Gastroesophageal sphincter (tissue), 4 donors: ENCODE measurements at regions not wholly inside any gene's neighbourhood (a gene's known extent, or its start where the extent isn't known, plus 50 kb on each side); places are given as distances from the start of the nearest gene placed in this dataset.
A peak's percentile ranks its signal among the peaks of the same experiment; 100 is the strongest.

Source experiments
- ATAC-seq: fragments of 150-250 bp; one replicate; pipeline ENCODE4 v1.9.1; 2016; ENCODE audit warnings: mild to moderate bottlenecking, moderate library complexity
- H3K27ac ChIP-seq, 4 donors: fragments of 200-600 bp; sonication (generic) in 3 of 4; 1 replicate in 3 of 4; 2 replicates in 1 of 4; pipeline ENCODE4 v1.5.1; 2016 to 2019
- H3K27me3 ChIP-seq: fragments of 200-600 bp; sonication (generic); one replicate; pipeline ENCODE4 v1.5.1; 2019
- H3K36me3 ChIP-seq, 2 donors: fragments of 200-600 bp; sonication (generic); one replicate each; pipeline ENCODE4 v1.5.1; 2019; ENCODE audit warnings: control low read depth in 1 of 2
- H3K4me1 ChIP-seq, 3 donors: fragments of 200-600 bp; sonication (generic); 1 replicate in 2 of 3; 2 replicates in 1 of 3; pipeline ENCODE4 v1.5.1; 2016 to 2019; ENCODE audit warnings: control low read depth in 2 of 3
- H3K4me3 ChIP-seq, 2 donors: fragments of 200-600 bp; sonication (generic); one replicate each; pipeline ENCODE4 v1.5.1; 2019; ENCODE audit warnings: mild to moderate bottlenecking in 1 of 2, moderate library complexity in 1 of 2
- H3K9me3 ChIP-seq, 3 donors: fragments of 200-600 bp; sonication (generic); one replicate each; pipeline ENCODE4 v1.5.1; 2017 to 2019; ENCODE audit warnings: control low read depth in 2 of 3
- CTCF ChIP-seq, 4 experiments: fragments of 200-600 bp in 2 of 4; fragments of 450-650 bp in 2 of 4; sonication (generic) in 1 of 4; IDR thresholded peaks; one replicate each; pipeline ENCODE4 v1.5.1; 2017 to 2019; ENCODE audit warnings: antibody characterized with exemption in 4 of 4, mild to moderate bottlenecking in 2 of 4, moderate library complexity in 2 of 4
- EP300 ChIP-seq: sonication (generic); formaldehyde crosslinking; IDR thresholded peaks from one replicate; pipeline ENCODE4 v1.6.1; 2017; ENCODE audit warnings: antibody characterized with exemption, mild to moderate bottlenecking
- POLR2A ChIP-seq, 2 donors: fragments of 450-650 bp; IDR thresholded peaks; one replicate each; pipeline ENCODE4 v1.6.1; 2017; ENCODE audit warnings: antibody characterized with exemption in 2 of 2, mild to moderate bottlenecking in 2 of 2, moderate library complexity in 1 of 2
- POLR2AphosphoS5 ChIP-seq: sonication (generic); formaldehyde crosslinking; IDR thresholded peaks from one replicate; pipeline ENCODE4 v1.6.1; 2017; ENCODE audit warnings: antibody characterized with exemption
- WGBS, 2 donors: methylation state at CpG; one replicate each; pipeline ENCODE4 v1.1.5; 2018; ENCODE audit warnings: low coverage in 1 of 2; 5-methylcytosine and 5-hydroxymethylcytosine counted together

GRCh38 chr7:18096087-18096486 is 68.4 kb upstream of the PRPS1L1 start:
- Histone ChIP-seq H3K36me3 (no peaks in the 10 kb centered on the region), H3K27ac (no peak overlapping the region), H3K27me3 (no peaks in the 10 kb centered on the region), H3K4me1 (peaks cover 0 to 12% (median 0%) of the 10 kb centered on the region in 3 donors), H3K4me3 (no peak overlapping the region), H3K9me3 (peaks cover 0 to 16% (median 0%) of the 10 kb centered on the region in 3 donors)
- no peak for ATAC-seq
- TF ChIP-seq EP300, result no peak
- WGBS, 2 donors, result 62 to 77% methylated on average over 2 of the region's 2 CpGs

- TF ChIP-seq POLR2AphosphoS5 (peak; percentile 12), EP300 (no peak), CTCF (IDR thresholded peaks at IDR 0.05) (no peak), POLR2A (IDR thresholded peaks at IDR 0.05) (no peak)
- H3K27ac ChIP-seq, result peak overlapping the region; percentile 3 to 39 (median 16)
- 62 to 72% methylated on average over 2 of the region's 2 CpGs for WGBS, 2 donors
These were observed 74.9 kb upstream of the PRPS1L1 start for GRCh38 chr7:18102576-18102975.

GRCh38 chr7:18103436-18104218 is 76.0 kb upstream of the PRPS1L1 start:
- TF ChIP-seq POLR2A (IDR thresholded peaks at IDR 0.05) (no peak), POLR2AphosphoS5 (no peak), CTCF (IDR thresholded peaks at IDR 0.05) (no peak), EP300 (no peak)
- Histone ChIP-seq H3K36me3 (no peaks in the 10 kb centered on the region), H3K4me3 (no peak overlapping the region), H3K27me3 (no peaks in the 10 kb centered on the region), H3K4me1 (peaks cover 0 to 6% (median 4%) of the 10 kb centered on the region in 3 donors), H3K9me3 (peaks cover 0 to 17% (median 0%) of the 10 kb centered on the region in 3 donors), H3K27ac (peak overlapping the region in 1 of 4 donors; percentile 28)
- WGBS, 2 donors, result 93 to 95% methylated on average over 13 to 14 of the region's 15 CpGs
- no peak for ATAC-seq

More at GRCh38 chr7:18102576-18102975, 74.9 kb upstream of the PRPS1L1 start:
- Histone ChIP-seq H3K9me3 (peaks cover 0 to 17% (median 0%) of the 10 kb centered on the region in 3 donors), H3K4me1 (peaks cover 0 to 4% (median 0%) of the 10 kb centered on the region in 3 donors), H3K36me3 (no peaks in the 10 kb centered on the region), H3K27me3 (no peaks in the 10 kb centered on the region), H3K4me3 (no peak overlapping the region)
- ATAC-seq, result peak; percentile 25

- H3K27ac ChIP-seq, result peak overlapping the region in 2 of 4 donors; percentile 1 to 59
- ATAC-seq, result no peak
- H3K27me3 ChIP-seq, result no peaks in the 10 kb centered on the region
These were observed 82.1 kb upstream of the PRPS1L1 start for GRCh38 chr7:18109762-18110161.

GRCh38 chr7:18116661-18117060 is 89.0 kb upstream of the PRPS1L1 start:
- H3K36me3 ChIP-seq, result no peaks in the 10 kb centered on the region
- H3K27ac ChIP-seq, result no peak overlapping the region
- H3K4me3 ChIP-seq, result no peak overlapping the region
- no peaks in the 10 kb centered on the region for H3K9me3 ChIP-seq
- H3K27me3 ChIP-seq, result no peaks in the 10 kb centered on the region
- H3K4me1 ChIP-seq, result peaks cover 0 to 19% (median 0%) of the 10 kb centered on the region in 3 donors
- 100% methylated on average over 1 of the region's 1 CpG for WGBS, 2 donors
- no peak for ATAC-seq
- no peak for TF ChIP-seq EP300

More at GRCh38 chr7:18109762-18110161, 82.1 kb upstream of the PRPS1L1 start:
- Histone ChIP-seq H3K9me3 (no peaks in the 10 kb centered on the region), H3K36me3 (no peaks in the 10 kb centered on the region), H3K4me1 (peaks cover 0 to 32% (median 3%) of the 10 kb centered on the region in 3 donors), H3K4me3 (no peak overlapping the region)
- TF ChIP-seq EP300 (no peak), POLR2AphosphoS5 (no peak), CTCF (IDR thresholded peaks at IDR 0.05) (no peak), POLR2A (IDR thresholded peaks at IDR 0.05) (no peak)
- WGBS, 2 donors, result 20 to 33% methylated on average over 1 of the region's 1 CpG

GRCh38 chr7:18117482-18117881 is 89.8 kb upstream of the PRPS1L1 start:
- ATAC-seq, result no peak
- Histone ChIP-seq H3K27me3 (no peaks in the 10 kb centered on the region), H3K36me3 (no peaks in the 10 kb centered on the region), H3K4me1 (peaks cover 0 to 19% (median 0%) of the 10 kb centered on the region in 3 donors), H3K9me3 (no peaks in the 10 kb centered on the region), H3K27ac (no peak overlapping the region), H3K4me3 (no peak overlapping the region)
- WGBS, 2 donors, result 72 to 76% methylated on average over 3 of the region's 3 CpGs
- TF ChIP-seq POLR2AphosphoS5 (no peak), CTCF (IDR thresholded peaks at IDR 0.05) (no peak), POLR2A (IDR thresholded peaks at IDR 0.05) (no peak), EP300 (no peak)
